Activated CD4-positive, alpha-beta T cell treated with anti-CD3 and anti-CD28 coated beads, Interleukin-2, amount 10 ng/mL, durations not matched to agents 24 days and 14 days (primary cell): ENCODE measurements at regions not wholly inside any gene's neighbourhood (a gene's known extent, or its start where the extent isn't known, plus 50 kb on each side); places are given as distances from the start of the nearest gene placed in this dataset.

Experiments
- DNase-seq: peaks from one replicate; pipeline ENCODE4 v3.0.0; 2022
- H3K27ac Mint-ChIP-seq: one replicate; pipeline ENCODE4 v1.8.0; 2022; ENCODE audit warnings: mild to moderate bottlenecking, mixed read lengths
- H3K27me3 Mint-ChIP-seq: one replicate; pipeline ENCODE4 v1.8.0; 2022; ENCODE audit warnings: mixed read lengths
- H3K36me3 Mint-ChIP-seq: one replicate; pipeline ENCODE4 v1.8.0; 2022; ENCODE audit warnings: low read depth, mild to moderate bottlenecking, mixed read lengths
- H3K4me1 Mint-ChIP-seq: one replicate; pipeline ENCODE4 v1.8.0; 2021; ENCODE audit warnings: mixed read lengths
- H3K4me3 Mint-ChIP-seq: one replicate; pipeline ENCODE4 v1.8.0; 2022; ENCODE audit warnings: mild to moderate bottlenecking, moderate library complexity, mixed read lengths
- H3K9me3 Mint-ChIP-seq: one replicate; pipeline ENCODE4 v1.8.0; 2021; ENCODE audit warnings: mixed read lengths
- intact Hi-C: fragments of 100-400 bp; cut with micrococcal nuclease; formaldehyde crosslinking; loops from one replicate; pipeline ENCODE4 v1.15.1; 2023

DNA sequence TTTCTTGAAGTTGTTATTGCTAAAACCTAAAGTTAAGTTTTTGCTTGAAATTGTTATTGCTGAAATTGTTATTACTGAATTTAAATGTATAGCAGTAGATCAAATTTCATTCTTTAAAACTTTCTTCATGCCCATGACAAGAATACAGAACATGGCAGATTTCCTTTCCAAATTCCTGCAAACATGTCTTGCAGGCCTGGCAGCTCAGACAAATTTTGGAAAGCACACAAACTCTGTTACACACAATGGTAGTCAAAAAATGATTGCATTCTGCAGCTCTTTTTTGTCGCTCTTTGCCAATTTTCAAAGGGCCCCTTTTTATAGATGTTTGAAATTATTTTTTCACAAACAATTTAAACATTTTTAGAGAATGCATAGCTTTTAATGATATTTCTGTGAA is 1292.3 kb upstream of the B3GALT2 start:
- Mint-ChIP-seq H3K4me1 (no peaks in the 10 kb centered on the region), H3K27me3 (no peaks in the 10 kb centered on the region), H3K4me3 (no peak overlapping the region), H3K36me3 (no peaks in the 10 kb centered on the region), H3K9me3 (no peaks in the 10 kb centered on the region), H3K27ac (no peak overlapping the region)
- intact Hi-C loops = no loop called here
- DNase-seq = no peak

DNA sequence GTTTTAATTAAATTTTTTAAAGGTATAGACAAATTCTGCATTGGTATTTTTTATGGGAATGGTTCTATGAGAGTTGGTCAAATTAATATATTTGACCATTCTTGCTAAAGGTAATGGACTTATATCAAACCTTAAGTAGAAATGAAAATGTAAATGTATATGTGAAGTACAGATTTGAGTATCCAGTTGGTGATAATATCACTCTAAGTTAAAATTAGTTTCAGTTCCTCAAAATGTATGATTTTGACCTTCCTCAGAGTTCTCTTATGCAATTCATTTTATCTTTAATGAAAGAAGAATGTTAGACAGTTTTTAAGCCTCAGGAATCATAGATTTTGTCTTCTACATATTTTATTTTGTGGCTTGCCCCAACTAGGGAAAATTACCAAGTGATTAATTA is 1291.5 kb upstream of the B3GALT2 start:
- no peak for DNase-seq
- Mint-ChIP-seq H3K9me3 (no peaks in the 10 kb centered on the region), H3K27ac (no peak overlapping the region), H3K36me3 (no peaks in the 10 kb centered on the region), H3K4me3 (no peak overlapping the region), H3K27me3 (no peaks in the 10 kb centered on the region), H3K4me1 (no peaks in the 10 kb centered on the region)
- intact Hi-C loops = no loop called here

DNA sequence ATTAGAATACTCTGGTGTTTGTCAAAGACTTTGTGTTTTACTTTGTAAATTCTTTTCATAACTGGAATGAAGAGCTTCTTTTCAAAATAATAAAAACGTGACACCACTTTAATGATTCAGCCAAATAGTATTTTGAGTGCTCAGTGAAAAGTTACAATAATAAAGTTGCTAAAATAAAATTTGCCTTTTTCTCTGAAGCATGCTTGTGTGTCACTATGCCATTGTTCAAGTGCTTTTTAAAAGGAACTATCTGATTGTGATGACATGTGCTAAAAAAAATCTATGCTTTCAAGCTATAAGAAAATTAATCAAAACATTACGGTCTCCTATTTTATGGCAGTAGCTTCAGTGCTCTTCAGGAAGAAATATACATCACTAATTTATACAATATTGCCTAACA is 1290.5 kb upstream of the B3GALT2 start:
- H3K9me3 Mint-ChIP-seq = no peaks in the 10 kb centered on the region
- intact Hi-C loops = no loop called here
- no peak overlapping the region for H3K4me3 Mint-ChIP-seq
- no peaks in the 10 kb centered on the region for H3K4me1 Mint-ChIP-seq
- H3K27ac Mint-ChIP-seq = no peak overlapping the region
- no peaks in the 10 kb centered on the region for H3K36me3 Mint-ChIP-seq
- no peaks in the 10 kb centered on the region for H3K27me3 Mint-ChIP-seq
- no peak for DNase-seq

DNA sequence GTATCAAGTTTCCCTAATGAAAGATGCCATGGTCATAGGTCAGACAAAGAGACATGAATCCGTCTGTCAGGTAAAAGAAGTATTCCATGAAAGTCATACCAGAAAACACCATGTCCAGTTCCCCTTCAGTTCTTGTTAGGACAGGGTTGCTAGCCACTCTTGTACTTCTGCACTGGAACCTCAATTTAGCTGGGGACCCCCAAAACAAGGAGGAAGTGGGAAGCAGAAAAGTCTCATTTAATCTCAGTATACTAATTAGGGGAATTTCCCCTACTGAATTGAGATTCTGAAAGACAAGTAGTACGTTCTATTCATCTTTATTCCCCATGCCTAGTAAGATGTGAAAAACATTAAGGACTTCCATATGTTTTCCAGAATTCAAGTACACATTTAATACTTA is 1289.9 kb upstream of the B3GALT2 start:
- no peak overlapping the region for H3K4me3 Mint-ChIP-seq
- DNase-seq = no peak
- no peaks in the 10 kb centered on the region for H3K9me3 Mint-ChIP-seq
- H3K4me1 Mint-ChIP-seq = no peaks in the 10 kb centered on the region
- no peaks in the 10 kb centered on the region for H3K27me3 Mint-ChIP-seq
- intact Hi-C loops = no loop called here
- no peak overlapping the region for H3K27ac Mint-ChIP-seq
- H3K36me3 Mint-ChIP-seq = no peaks in the 10 kb centered on the region

DNA sequence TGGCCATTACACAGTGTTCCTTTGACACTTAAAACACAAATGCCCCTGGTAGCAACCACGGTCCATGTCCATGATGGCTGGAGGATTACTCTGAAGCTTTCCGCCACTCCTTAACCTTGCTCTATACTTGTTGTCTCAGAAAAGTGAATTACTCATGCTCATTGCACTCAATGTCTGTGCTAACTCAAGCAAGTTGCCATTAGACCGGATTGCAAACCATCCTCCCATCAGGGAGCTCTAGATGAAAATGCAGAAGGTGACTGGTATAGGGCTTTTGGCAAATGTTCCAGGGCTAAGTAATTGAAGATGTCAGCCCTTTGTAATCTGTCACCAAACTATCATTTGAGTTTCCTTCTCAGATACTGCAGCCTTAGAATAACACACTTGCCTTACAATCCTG is 1288.3 kb upstream of the B3GALT2 start:
- Mint-ChIP-seq H3K27me3 (no peaks in the 10 kb centered on the region), H3K9me3 (no peaks in the 10 kb centered on the region), H3K36me3 (no peaks in the 10 kb centered on the region), H3K4me1 (no peaks in the 10 kb centered on the region), H3K27ac (no peak overlapping the region), H3K4me3 (no peak overlapping the region)
- intact Hi-C loops = no loop called here
- DNase-seq = no peak

DNA sequence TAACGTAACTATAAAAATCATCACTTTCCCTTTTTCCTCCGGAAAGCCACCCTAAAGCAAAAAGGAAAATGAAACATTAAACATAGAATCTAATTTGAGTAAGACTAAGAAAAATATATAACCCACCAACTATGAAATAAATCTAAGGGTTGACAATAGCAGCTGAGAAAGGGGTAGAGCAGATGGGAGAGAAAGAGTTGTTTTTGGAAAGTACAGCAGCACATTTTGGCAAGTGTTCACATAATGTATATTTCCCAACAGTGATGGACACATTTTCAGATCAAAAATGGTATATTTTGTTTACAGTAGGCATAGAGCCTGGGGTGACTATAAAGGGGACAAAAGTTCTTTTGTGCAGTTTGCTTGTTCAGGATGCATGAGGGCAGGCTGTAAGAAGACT is 1287.4 kb upstream of the B3GALT2 start:
- no peak overlapping the region for H3K4me3 Mint-ChIP-seq
- H3K36me3 Mint-ChIP-seq = no peaks in the 10 kb centered on the region
- H3K27me3 Mint-ChIP-seq = no peaks in the 10 kb centered on the region
- DNase-seq = no peak
- intact Hi-C loops = no loop called here
- H3K4me1 Mint-ChIP-seq = no peaks in the 10 kb centered on the region
- no peak overlapping the region for H3K27ac Mint-ChIP-seq
- no peaks in the 10 kb centered on the region for H3K9me3 Mint-ChIP-seq

DNA sequence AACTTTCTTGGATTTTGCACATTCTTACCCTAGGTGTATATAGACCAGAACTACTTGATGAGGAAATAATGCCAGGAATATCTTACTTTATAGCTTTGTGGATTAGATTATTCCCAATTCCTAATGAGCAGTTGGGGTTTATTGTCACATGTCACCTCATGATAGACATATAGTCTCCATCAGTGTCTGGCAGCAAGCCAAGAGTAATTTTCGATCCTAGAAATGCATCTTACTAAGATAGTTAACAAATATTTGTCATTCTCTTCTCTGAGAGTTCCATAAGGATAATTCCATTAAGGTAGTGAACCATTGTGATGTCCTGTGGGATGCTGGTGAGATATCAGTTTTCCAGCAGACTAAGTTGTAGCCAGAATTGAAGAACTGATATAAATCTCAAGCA is 1282.9 kb upstream of the B3GALT2 start:
- Mint-ChIP-seq H3K36me3 (no peaks in the 10 kb centered on the region), H3K4me1 (no peaks in the 10 kb centered on the region), H3K4me3 (no peak overlapping the region), H3K27ac (no peak overlapping the region), H3K9me3 (no peaks in the 10 kb centered on the region), H3K27me3 (no peaks in the 10 kb centered on the region)
- DNase-seq = no peak
- intact Hi-C loops = no loop called here

DNA sequence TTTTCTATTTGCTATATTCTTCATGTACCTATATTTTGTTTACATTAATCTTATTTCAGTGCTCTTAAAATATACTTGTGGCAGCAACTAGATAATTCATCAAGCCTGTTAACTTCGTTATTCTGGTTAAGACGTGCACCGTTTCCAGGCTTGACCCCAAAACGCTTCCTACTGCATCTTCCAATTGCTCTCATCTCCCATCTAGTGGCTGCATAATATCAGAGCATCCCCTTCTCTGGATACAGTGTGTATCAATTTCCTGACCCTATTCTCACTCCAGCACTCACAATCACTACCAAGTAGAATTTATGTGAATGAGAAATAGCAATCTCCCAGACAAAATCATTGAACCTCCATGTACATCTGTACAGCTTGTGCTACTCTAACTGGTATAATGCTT is 1280.3 kb upstream of the B3GALT2 start:
- H3K27ac Mint-ChIP-seq = no peak overlapping the region
- no peaks in the 10 kb centered on the region for H3K36me3 Mint-ChIP-seq
- intact Hi-C loops = no loop called here
- H3K4me1 Mint-ChIP-seq = no peaks in the 10 kb centered on the region
- H3K9me3 Mint-ChIP-seq = no peaks in the 10 kb centered on the region
- H3K27me3 Mint-ChIP-seq = no peaks in the 10 kb centered on the region
- H3K4me3 Mint-ChIP-seq = no peak overlapping the region
- DNase-seq = no peak

DNA sequence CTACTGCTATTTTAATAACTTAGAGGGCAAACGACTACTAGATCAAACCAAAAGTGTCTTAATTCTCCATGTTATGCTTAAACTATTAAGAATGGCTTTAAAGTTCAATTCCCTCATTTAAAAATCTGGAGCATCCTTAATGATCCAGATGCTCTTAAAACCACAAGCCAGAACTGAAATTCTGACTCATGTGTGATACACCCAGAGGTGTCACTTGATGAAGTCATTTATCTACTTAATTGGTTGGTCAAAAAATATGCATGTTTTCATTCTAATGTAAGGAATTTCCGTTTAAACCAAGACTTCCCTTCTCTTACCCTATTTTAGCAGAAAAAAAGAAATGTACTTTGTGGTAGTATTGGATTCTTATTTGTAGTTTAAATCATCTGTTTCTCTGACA is 1261.2 kb upstream of the B3GALT2 start:
- Mint-ChIP-seq H3K4me3 (no peak overlapping the region), H3K4me1 (no peaks in the 10 kb centered on the region), H3K27ac (no peak overlapping the region), H3K9me3 (no peaks in the 10 kb centered on the region), H3K36me3 (no peaks in the 10 kb centered on the region), H3K27me3 (no peaks in the 10 kb centered on the region)
- no peak for DNase-seq
- intact Hi-C loops = no loop called here

DNA sequence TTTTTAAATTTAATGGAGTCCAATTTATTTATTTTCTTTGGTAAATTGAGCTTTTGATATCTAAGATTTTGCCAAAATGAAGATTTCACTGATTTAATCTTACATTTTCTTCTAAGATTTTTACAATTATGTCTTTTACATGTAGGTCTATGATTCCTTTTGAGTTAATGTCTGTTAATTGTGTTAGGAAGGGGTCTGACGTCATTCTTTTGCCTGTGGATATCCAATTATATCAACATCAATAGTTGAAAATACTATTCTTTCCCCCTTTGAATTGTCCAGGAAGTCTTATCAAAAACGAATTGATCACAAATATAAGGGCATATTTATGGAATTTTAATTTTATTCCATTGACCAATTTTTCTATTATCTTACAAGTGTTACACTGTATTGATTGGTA is 1258.8 kb upstream of the B3GALT2 start:
- Mint-ChIP-seq H3K27me3 (no peaks in the 10 kb centered on the region), H3K4me3 (no peak overlapping the region), H3K36me3 (no peaks in the 10 kb centered on the region), H3K4me1 (no peaks in the 10 kb centered on the region), H3K27ac (no peak overlapping the region), H3K9me3 (no peaks in the 10 kb centered on the region)
- no peak for DNase-seq
- intact Hi-C loops = no loop called here

DNA sequence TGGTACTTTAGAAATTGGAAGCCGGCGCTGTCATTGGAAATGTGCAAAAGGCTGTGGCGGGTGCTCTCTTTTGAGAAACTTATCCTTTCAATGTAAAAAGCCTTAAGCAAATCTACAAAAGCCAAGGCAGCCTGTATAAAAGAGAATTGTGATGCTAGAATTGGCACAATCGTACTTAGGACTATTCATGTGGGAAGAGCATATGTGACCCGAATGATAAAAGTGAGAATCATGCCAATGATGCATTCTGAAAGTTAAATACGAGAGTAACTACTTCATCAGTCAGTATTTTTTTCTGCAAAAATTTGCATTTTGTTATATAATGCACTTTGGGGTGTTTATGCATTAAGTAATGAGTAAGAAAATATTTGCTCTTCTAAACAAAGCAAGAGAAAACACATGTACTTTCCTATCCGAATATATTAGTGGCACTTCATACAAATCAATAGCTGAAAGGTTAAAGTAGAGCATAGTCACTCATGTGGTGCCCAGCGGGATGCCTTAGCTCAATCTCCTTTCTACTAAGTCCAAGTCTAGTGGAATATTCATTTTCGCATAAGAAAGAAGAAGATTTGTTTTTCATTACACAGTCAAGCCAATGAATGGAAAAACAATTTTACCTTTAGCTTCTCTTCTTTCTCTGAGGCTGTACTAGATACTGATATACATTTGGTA is 1256.6 kb upstream of the B3GALT2 start:
- Mint-ChIP-seq H3K9me3 (peaks cover 4% of the 10 kb centered on the region), H3K27ac (no peak overlapping the region), H3K36me3 (no peaks in the 10 kb centered on the region), H3K4me1 (no peaks in the 10 kb centered on the region), H3K4me3 (no peak overlapping the region), H3K27me3 (no peaks in the 10 kb centered on the region)
- DNase-seq = no peak
- intact Hi-C loops = no loop called here

DNA sequence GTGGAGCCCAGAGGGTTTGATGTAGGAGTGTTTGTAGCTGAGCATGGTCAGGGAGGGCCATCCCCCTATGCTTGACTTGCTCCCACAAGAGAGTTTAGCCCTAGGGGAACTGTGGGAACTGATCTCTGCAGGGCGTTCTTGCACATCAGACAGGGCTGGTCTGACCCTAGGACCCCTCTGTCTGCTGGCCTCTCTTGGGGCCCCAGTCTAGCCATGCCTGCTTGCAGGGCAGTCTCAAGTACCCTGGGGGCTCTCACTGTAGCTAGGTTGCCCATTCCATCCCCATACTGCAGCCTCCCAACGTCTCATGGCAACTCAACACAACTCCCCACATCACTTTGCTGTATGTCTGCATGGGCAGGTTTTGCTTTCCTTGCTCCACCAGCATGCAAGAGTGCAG is 1250.7 kb upstream of the B3GALT2 start:
- peak; percentile 31 for DNase-seq
- Mint-ChIP-seq H3K27me3 (no peaks in the 10 kb centered on the region), H3K4me3 (no peak overlapping the region), H3K4me1 (no peaks in the 10 kb centered on the region), H3K9me3 (peaks cover 4% of the 10 kb centered on the region), H3K36me3 (no peaks in the 10 kb centered on the region), H3K27ac (no peak overlapping the region)
- intact Hi-C loops = no loop called here

DNA sequence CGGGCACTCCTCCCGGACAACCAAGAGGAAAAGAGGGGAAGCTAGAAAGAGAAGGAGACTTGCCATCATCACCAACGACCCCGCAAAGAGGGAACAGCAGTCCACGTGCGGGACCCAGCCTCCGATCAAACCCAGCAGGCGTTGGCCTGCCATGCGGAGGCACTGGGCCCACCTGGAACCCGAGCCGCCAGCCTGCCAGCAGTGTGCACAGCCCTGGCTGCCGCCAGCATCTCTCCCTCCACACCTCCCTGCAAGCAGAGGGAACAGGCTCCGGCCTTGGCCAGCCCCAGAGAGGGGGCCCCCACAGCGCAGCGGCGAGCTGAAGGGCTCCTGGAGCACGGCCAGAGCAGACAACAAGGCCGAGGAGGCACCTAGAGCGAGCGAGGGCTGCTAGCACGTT is 1244.7 kb upstream of the B3GALT2 start:
- no peaks in the 10 kb centered on the region for H3K27me3 Mint-ChIP-seq
- intact Hi-C loops = no loop called here
- no peak for DNase-seq
- H3K27ac Mint-ChIP-seq = no peak overlapping the region
- no peak overlapping the region for H3K4me3 Mint-ChIP-seq
- no peaks in the 10 kb centered on the region for H3K4me1 Mint-ChIP-seq
- no peaks in the 10 kb centered on the region for H3K36me3 Mint-ChIP-seq
- no peaks in the 10 kb centered on the region for H3K9me3 Mint-ChIP-seq

DNA sequence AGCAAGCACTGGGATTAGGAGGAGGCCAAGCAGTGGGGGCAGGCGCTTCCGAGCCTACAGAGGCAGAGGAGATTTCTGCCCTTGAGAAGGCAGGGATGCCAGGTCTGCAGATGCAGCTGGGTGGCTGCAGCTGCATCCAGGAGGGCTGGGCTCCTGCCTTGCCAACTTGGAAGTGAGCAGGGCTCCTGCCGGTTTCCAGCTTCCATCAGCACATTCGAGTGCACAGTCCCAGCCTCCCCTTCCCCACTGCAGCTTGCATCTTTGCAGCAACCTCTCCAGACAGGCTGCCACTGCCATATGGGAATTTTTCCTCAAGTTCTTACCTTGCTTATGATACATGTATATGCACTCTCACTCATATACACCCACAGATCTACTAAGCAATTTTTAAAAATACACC is 1234.3 kb upstream of the B3GALT2 start:
- Mint-ChIP-seq H3K4me3 (no peak overlapping the region), H3K4me1 (no peaks in the 10 kb centered on the region), H3K27ac (no peak overlapping the region), H3K9me3 (peaks cover 5% of the 10 kb centered on the region), H3K36me3 (no peaks in the 10 kb centered on the region), H3K27me3 (no peaks in the 10 kb centered on the region)
- intact Hi-C loops = no loop called here
- DNase-seq = no peak

DNA sequence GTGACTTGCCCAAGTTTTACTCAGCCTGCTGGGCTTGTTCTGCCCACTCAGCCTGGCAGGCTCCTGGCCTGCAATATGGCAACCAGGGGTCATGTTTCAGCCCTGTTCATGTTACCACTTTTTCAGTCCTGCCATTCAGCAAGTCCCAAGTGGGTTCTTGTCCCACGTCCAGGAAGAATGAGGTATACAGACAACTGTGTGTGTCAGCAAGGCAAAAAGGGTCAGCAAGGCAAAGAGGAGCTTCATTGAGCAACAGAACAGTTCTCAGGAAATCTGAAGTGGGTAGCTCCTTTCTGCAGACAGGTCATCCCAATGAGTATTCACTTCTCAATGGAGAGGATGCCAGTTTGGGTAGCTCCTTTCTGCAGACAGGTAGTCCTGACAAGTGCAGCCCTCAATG is 1233.3 kb upstream of the B3GALT2 start:
- H3K36me3 Mint-ChIP-seq = no peaks in the 10 kb centered on the region
- H3K4me3 Mint-ChIP-seq = no peak overlapping the region
- DNase-seq = no peak
- no peaks in the 10 kb centered on the region for H3K4me1 Mint-ChIP-seq
- peaks cover 7% of the 10 kb centered on the region for H3K9me3 Mint-ChIP-seq
- intact Hi-C loops = no loop called here
- no peak overlapping the region for H3K27ac Mint-ChIP-seq
- H3K27me3 Mint-ChIP-seq = no peaks in the 10 kb centered on the region
